H9 (cell line): ENCODE measurements at regions not wholly inside any gene's neighbourhood (a gene's known extent, or its start where the extent isn't known, plus 50 kb on each side); places are given as distances from the start of the nearest gene placed in this dataset.

Experiments
- DNase-seq: peaks from one replicate; pipeline ENCODE4 v3.0.0-alpha.2; 2017
- H2AFZ ChIP-seq: one replicate; pipeline ENCODE4 v1.6.1; 2013; ENCODE audit warnings: mild to moderate bottlenecking, low read length, control low read depth, moderate library complexity
- H2AK5ac ChIP-seq: 2 replicates; pipeline ENCODE4 v1.6.1; 2013; ENCODE audit warnings: low read length, control low read depth, mixed read lengths; ENCODE audit not compliant: insufficient read length
- H2BK120ac ChIP-seq: one replicate; pipeline ENCODE4 v1.6.1; 2013; ENCODE audit warnings: low read depth, mild to moderate bottlenecking, low read length, control low read depth, inconsistent platforms; ENCODE audit not compliant: poor library complexity, severe bottlenecking
- H2BK12ac ChIP-seq: 2 replicates; pipeline ENCODE4 v1.6.1; 2013; ENCODE audit warnings: low read length, control low read depth, mixed read lengths, low read depth; ENCODE audit not compliant: insufficient read length
- H2BK15ac ChIP-seq: 2 replicates; pipeline ENCODE4 v1.6.1; 2013; ENCODE audit warnings: low read depth, low read length, control low read depth
- H2BK20ac ChIP-seq: one replicate; pipeline ENCODE4 v1.6.1; 2013; ENCODE audit warnings: low read depth, mild to moderate bottlenecking, low read length, control low read depth, inconsistent platforms; ENCODE audit not compliant: poor library complexity, severe bottlenecking
- H2BK5ac ChIP-seq: 2 replicates; pipeline ENCODE4 v1.6.1; 2013; ENCODE audit warnings: low read length, control low read depth, mixed read lengths; ENCODE audit not compliant: insufficient read length
- H3K14ac ChIP-seq: 2 replicates; pipeline ENCODE4 v1.6.1; 2013; ENCODE audit warnings: low read length, control low read depth; ENCODE audit not compliant: insufficient read depth
- H3K18ac ChIP-seq: 2 replicates; pipeline ENCODE4 v1.6.1; 2013; ENCODE audit warnings: low read depth, mild to moderate bottlenecking, mixed read lengths, low read length, control low read depth; ENCODE audit not compliant: insufficient read length
- H3K23ac ChIP-seq: 2 replicates; pipeline ENCODE4 v1.6.1; 2013; ENCODE audit warnings: low read length, control low read depth, mixed read lengths, low read depth; ENCODE audit not compliant: insufficient read length
- H3K23me2 ChIP-seq: 2 replicates; pipeline ENCODE4 v1.6.1; 2013; ENCODE audit warnings: low read depth, mild to moderate bottlenecking, mixed read lengths, low read length, control low read depth; ENCODE audit not compliant: insufficient read length, poor library complexity, severe bottlenecking
- H3K27ac ChIP-seq: 2 replicates; pipeline ENCODE4 v1.5.1; 2013; ENCODE audit warnings: low read length, control low read depth, mixed read lengths, low read depth; ENCODE audit not compliant: insufficient read length
- H3K27me3 ChIP-seq: 2 replicates; pipeline ENCODE4 v1.6.1; 2013; ENCODE audit warnings: low read length, control low read depth, inconsistent platforms; ENCODE audit not compliant: insufficient read depth
- H3K4ac ChIP-seq: 2 replicates; pipeline ENCODE4 v1.6.1; 2013; ENCODE audit warnings: low read depth, mild to moderate bottlenecking, control low read depth, inconsistent platforms, low read length, moderate library complexity
- H3K4me1 ChIP-seq: 2 replicates; pipeline ENCODE4 v1.6.1; 2013; ENCODE audit warnings: low read length, control low read depth, inconsistent platforms; ENCODE audit not compliant: insufficient read depth
- H3K4me2 ChIP-seq: 2 replicates; pipeline ENCODE4 v1.6.1; 2013; ENCODE audit warnings: low read length, control low read depth, mixed read lengths; ENCODE audit not compliant: insufficient read length, insufficient read depth
- H3K56ac ChIP-seq: 2 replicates; pipeline ENCODE4 v1.6.1; 2013; ENCODE audit warnings: low read depth, mild to moderate bottlenecking, mixed read lengths, low read length, control low read depth; ENCODE audit not compliant: insufficient read length
- H3K79me1 ChIP-seq: 2 replicates; pipeline ENCODE4 v1.6.1; 2013; ENCODE audit warnings: low read depth, mild to moderate bottlenecking, moderate library complexity, low read length, control low read depth, inconsistent platforms; ENCODE audit not compliant: insufficient read depth, poor library complexity, severe bottlenecking
- H3K79me2 ChIP-seq: 2 replicates; pipeline ENCODE4 v1.6.1; 2013; ENCODE audit warnings: low read length, control low read depth, inconsistent platforms; ENCODE audit not compliant: insufficient read depth
- H3K9ac ChIP-seq: 2 replicates; pipeline ENCODE4 v1.6.1; 2013; ENCODE audit warnings: low read length, control low read depth, mixed read lengths; ENCODE audit not compliant: insufficient read length; ENCODE audit errors: extremely low read depth
- H3K9me3 ChIP-seq: one replicate; pipeline ENCODE4 v1.6.1; 2013; ENCODE audit warnings: low read depth, low read length, inconsistent platforms; ENCODE audit not compliant: control insufficient read depth
- H3T11ph ChIP-seq: one replicate; pipeline ENCODE4 v1.6.1; 2013; ENCODE audit warnings: mild to moderate bottlenecking, low read length, control low read depth, inconsistent platforms
- H4K20me1 ChIP-seq: one replicate; pipeline ENCODE4 v1.6.1; 2013; ENCODE audit not compliant: control insufficient read depth, insufficient read length, insufficient read depth
- H4K5ac ChIP-seq: 2 replicates; pipeline ENCODE4 v1.6.1; 2013; ENCODE audit warnings: low read depth, mild to moderate bottlenecking, mixed read lengths, low read length, control low read depth; ENCODE audit not compliant: insufficient read length
- H4K8ac ChIP-seq: replicated peaks from 2 replicates; pipeline ENCODE4 v1.6.1; 2013; ENCODE audit warnings: low read length, control low read depth, mixed read lengths, low read depth; ENCODE audit not compliant: insufficient read length
- H4K91ac ChIP-seq: 2 replicates; pipeline ENCODE4 v1.6.1; 2013; ENCODE audit warnings: low read depth, mild to moderate bottlenecking, moderate library complexity, mixed read lengths, low read length, control low read depth; ENCODE audit not compliant: insufficient read length
- H3K27ac Mint-ChIP-seq, 3 experiments: 2 replicates in 2 of 3; 3 replicates in 1 of 3; pipeline ENCODE4 v1.8.0; 2020 to 2021; ENCODE audit warnings: mixed read lengths in 3 of 3, mild to moderate bottlenecking in 1 of 3, moderate library complexity in 1 of 3
- H3K27me3 Mint-ChIP-seq: 2 replicates; pipeline ENCODE4 v1.8.0; 2021; ENCODE audit warnings: low read depth, mild to moderate bottlenecking, moderate library complexity, mixed read lengths
- H3K36me3 Mint-ChIP-seq, 3 experiments: 2 replicates in 2 of 3; 3 replicates in 1 of 3; pipeline ENCODE4 v1.8.0; 2020 to 2021; ENCODE audit warnings: low read depth in 3 of 3, mixed read lengths in 3 of 3; ENCODE audit not compliant: insufficient read depth in 1 of 3
- H3K4me1 Mint-ChIP-seq, 2 experiments: 2 replicates each; pipeline ENCODE4 v1.8.0; 2020; ENCODE audit warnings: mixed read lengths in 2 of 2
- H3K4me3 Mint-ChIP-seq, 2 experiments: 2 replicates in 1 of 2; 3 replicates in 1 of 2; pipeline ENCODE4 v1.8.0; 2020 to 2021; ENCODE audit warnings: mild to moderate bottlenecking in 2 of 2, mixed read lengths in 2 of 2, moderate library complexity in 1 of 2
- H3K9me3 Mint-ChIP-seq, 2 experiments: 2 replicates in 1 of 2; 3 replicates in 1 of 2; pipeline ENCODE4 v1.8.0; 2020; ENCODE audit warnings: mild to moderate bottlenecking in 2 of 2, mixed read lengths in 2 of 2, moderate library complexity in 1 of 2
- CTCF ChIP-seq: fragments of 200-600 bp; sonication (generic); conservative IDR thresholded peaks from 3 replicates; pipeline ENCODE4 v1.8.0; 2021; ENCODE audit warnings: antibody characterized with exemption, mild to moderate bottlenecking

- peaks cover 4% of the 10 kb centered on the region; the same call in 1 of the 2 replicates for H3K4me1 ChIP-seq
- no peak for DNase-seq
- H2AK5ac ChIP-seq = no peak overlapping the region
- no peak overlapping the region for H2BK120ac ChIP-seq
- H4K91ac ChIP-seq = no peak overlapping the region
- Mint-ChIP-seq H3K27me3 (no peaks in the 10 kb centered on the region; the same call in 1 of the 2 replicates), H3K4me3 (no peak overlapping the region), H3K9me3 (no peaks in the 10 kb centered on the region; a peak in 1 of 5 replicates), H3K4me1 (no peaks in the 10 kb centered on the region), H3K27ac (no peak overlapping the region), H3K36me3 (no peaks in the 10 kb centered on the region)
- H2AFZ ChIP-seq = no peak overlapping the region
- no peak for TF ChIP-seq CTCF
- no peak overlapping the region for H2BK5ac ChIP-seq
- H3K56ac ChIP-seq = no peak overlapping the region
- H3K23ac ChIP-seq = no peak overlapping the region
- no peaks in the 10 kb centered on the region for H3K79me1 ChIP-seq
- no peak overlapping the region for H3K14ac ChIP-seq
- H4K20me1 ChIP-seq = no peaks in the 10 kb centered on the region
- H4K5ac ChIP-seq = no peak overlapping the region
- no peak overlapping the region for H3K9ac ChIP-seq
- H3K23me2 ChIP-seq = no peaks in the 10 kb centered on the region
- H3K4me2 ChIP-seq = no peak overlapping the region
- H3K27ac ChIP-seq = no peak overlapping the region
- no peaks in the 10 kb centered on the region for H3K9me3 ChIP-seq
- no peak overlapping the region for H2BK12ac ChIP-seq
- H2BK20ac ChIP-seq = no peak overlapping the region
- H4K8ac ChIP-seq = no peak overlapping the region
- H3K27me3 ChIP-seq = no peaks in the 10 kb centered on the region
- no peak overlapping the region for H3K18ac ChIP-seq
- no peak overlapping the region for H3T11ph ChIP-seq
- H3K79me2 ChIP-seq = no peaks in the 10 kb centered on the region
- H3K4ac ChIP-seq = no peak overlapping the region
- H2BK15ac ChIP-seq = no peak overlapping the region
These were observed 118.2 kb upstream of the BLID start for GRCh38 chr11:122234257-122234656.
